BJ (cell line): ENCODE measurements at regions not wholly inside any gene's neighbourhood (a gene's known extent, or its start where the extent isn't known, plus 50 kb on each side); places are given as distances from the start of the nearest gene placed in this dataset.
A peak's percentile ranks its signal among the peaks of the same experiment; 100 is the strongest.

Experiments
- CTCF ChIA-PET: fragments of 350-600 bp; formaldehyde crosslinking; extraction: SDS; loops from one replicate; lab custom pipeline; 2021; ENCODE audit warnings: antibody characterized with exemption, inconsistent platforms; lab: Yijun Ruan, JAX
- POLR2A ChIA-PET: fragments of 300-600 bp; sonication (Branson Sonifier 250); formaldehyde crosslinking; extraction: SDS; loops from one replicate; lab custom pipeline; 2021; ENCODE audit warnings: antibody characterized with exemption; lab: Charles Lee
- DNase-seq: peaks from one replicate; pipeline ENCODE4 v3.0.0-alpha.2; 2011; ENCODE audit warnings: low read depth
- H3K27me3 ChIP-seq: 2 replicates; pipeline ENCODE4 v1.6.0; 2011; ENCODE audit warnings: low read length; ENCODE audit not compliant: control insufficient read depth, insufficient read depth
- H3K36me3 ChIP-seq: 2 replicates; pipeline ENCODE4 v1.5.1; 2011; ENCODE audit warnings: low read length; ENCODE audit not compliant: control insufficient read depth, insufficient read depth
- H3K4me3 ChIP-seq: 2 replicates; pipeline ENCODE4 v1.5.1; 2011; ENCODE audit warnings: low read depth, mild to moderate bottlenecking, control low read depth, low read length
- CTCF ChIP-seq: IDR thresholded peaks from 2 replicates; pipeline ENCODE4 v1.5.1; 2011; ENCODE audit warnings: low read depth, mild to moderate bottlenecking, control low read depth, inconsistent platforms, low read length, moderate library complexity; ENCODE audit not compliant: insufficient read depth

- CTCF ChIA-PET = no interaction called here
- Histone ChIP-seq H3K36me3 (no peaks in the 10 kb centered on the region), H3K4me3 (no peak overlapping the region), H3K27me3 (no peaks in the 10 kb centered on the region)
- TF ChIP-seq CTCF = no peak
- no peak for DNase-seq
- POLR2A ChIA-PET = no interaction called here
Observed at GRCh38 chr13:34815526-34815925, 126.5 kb upstream of the NBEA start.

- TF ChIP-seq CTCF = no peak
- DNase-seq = peak; percentile 74
- Histone ChIP-seq H3K4me3 (no peak overlapping the region), H3K36me3 (no peaks in the 10 kb centered on the region), H3K27me3 (no peaks in the 10 kb centered on the region)
- POLR2A ChIA-PET = no interaction called here
- CTCF ChIA-PET = no interaction called here
Observed at GRCh38 chr13:34816245-34816884, 125.7 kb upstream of the NBEA start.

GRCh38 chr13:34816908-34817665 lies 125.0 kb upstream of the NBEA start:
- ChIA-PET POLR2A (no interaction called here), CTCF (no interaction called here)
- TF ChIP-seq CTCF = no peak
- no peak for DNase-seq
- no peaks in the 10 kb centered on the region for H3K27me3 ChIP-seq
- H3K36me3 ChIP-seq = no peaks in the 10 kb centered on the region
- H3K4me3 ChIP-seq = no peak overlapping the region

- CTCF ChIA-PET = interaction anchor here (0.6 kb wide), 1 partner anchor 258 kb away, joined by 3 read pairs; no protein-coding TSS in a partner anchor
- no peaks in the 10 kb centered on the region for H3K27me3 ChIP-seq
- TF ChIP-seq CTCF = no peak
- no peak overlapping the region for H3K4me3 ChIP-seq
- POLR2A ChIA-PET = no interaction called here
- no peaks in the 10 kb centered on the region for H3K36me3 ChIP-seq
- DNase-seq = no peak
Observed at GRCh38 chr13:34822650-34823049, 119.4 kb upstream of the NBEA start.

GRCh38 chr13:34826432-34826831 lies 115.6 kb upstream of the NBEA start:
- no peak overlapping the region for H3K4me3 ChIP-seq
- H3K36me3 ChIP-seq = no peaks in the 10 kb centered on the region
- no peak for DNase-seq
- ChIA-PET CTCF (no interaction called here), POLR2A (no interaction called here)
- no peak for TF ChIP-seq CTCF
- no peaks in the 10 kb centered on the region for H3K27me3 ChIP-seq
